ENCODE measurements at regions not wholly inside any gene's neighbourhood (a gene's known extent, or its start where the extent isn't known, plus 50 kb on each side); places are given as distances from the start of the nearest gene placed in this dataset.

- Histone ChIP-seq H3K4me3 (ENCODE audit: control insufficient read depth in 2 of 3, extremely low read depth in 1 of 3, insufficient read depth in 2 of 3, low read depth in 1 of 3, low read length in 3 of 3) (no peak overlapping the region), H4K20me1 (ENCODE audit: control insufficient read depth, extremely low read depth, insufficient read depth, low read length) (no peaks in the 10 kb centered on the region), H3K9me1 (ENCODE audit: control insufficient read depth, extremely low read depth, insufficient read depth, low read length) (no peaks in the 10 kb centered on the region), H3K27me3 (ENCODE audit: control insufficient read depth, extremely low read depth, insufficient read depth, low read length) (no peaks in the 10 kb centered on the region), H3K79me2 (ENCODE audit: control insufficient read depth, insufficient read depth, low read length) (no peaks in the 10 kb centered on the region), H3K36me3 (ENCODE audit: control insufficient read depth in 2 of 2, extremely low read depth in 1 of 2, insufficient read depth in 2 of 2, low read length in 2 of 2) (no peaks in the 10 kb centered on the region), H2AFZ (ENCODE audit: control insufficient read depth, low read length) (no peak overlapping the region), H3K4me2 (ENCODE audit: control insufficient read depth, extremely low read depth, insufficient read depth, low read depth, low read length) (no peak overlapping the region), H3K9me3 (ENCODE audit: control insufficient read depth, low read depth, low read length) (no peaks in the 10 kb centered on the region), H3K4me1 (ENCODE audit: control insufficient read depth, extremely low read depth, insufficient read depth, low read length) (no peaks in the 10 kb centered on the region), H3K27ac (ENCODE audit: control insufficient read depth, insufficient read depth, low read length) (no peak overlapping the region), H3K9ac (ENCODE audit: control insufficient read depth, extremely low read depth, insufficient read depth, low read length) (no peak overlapping the region)
- no peak for TF ChIP-seq EZH2 (IDR thresholded peaks at IDR 0.05; ENCODE audit: low read length)
- TF ChIP-seq, protein P1, sequence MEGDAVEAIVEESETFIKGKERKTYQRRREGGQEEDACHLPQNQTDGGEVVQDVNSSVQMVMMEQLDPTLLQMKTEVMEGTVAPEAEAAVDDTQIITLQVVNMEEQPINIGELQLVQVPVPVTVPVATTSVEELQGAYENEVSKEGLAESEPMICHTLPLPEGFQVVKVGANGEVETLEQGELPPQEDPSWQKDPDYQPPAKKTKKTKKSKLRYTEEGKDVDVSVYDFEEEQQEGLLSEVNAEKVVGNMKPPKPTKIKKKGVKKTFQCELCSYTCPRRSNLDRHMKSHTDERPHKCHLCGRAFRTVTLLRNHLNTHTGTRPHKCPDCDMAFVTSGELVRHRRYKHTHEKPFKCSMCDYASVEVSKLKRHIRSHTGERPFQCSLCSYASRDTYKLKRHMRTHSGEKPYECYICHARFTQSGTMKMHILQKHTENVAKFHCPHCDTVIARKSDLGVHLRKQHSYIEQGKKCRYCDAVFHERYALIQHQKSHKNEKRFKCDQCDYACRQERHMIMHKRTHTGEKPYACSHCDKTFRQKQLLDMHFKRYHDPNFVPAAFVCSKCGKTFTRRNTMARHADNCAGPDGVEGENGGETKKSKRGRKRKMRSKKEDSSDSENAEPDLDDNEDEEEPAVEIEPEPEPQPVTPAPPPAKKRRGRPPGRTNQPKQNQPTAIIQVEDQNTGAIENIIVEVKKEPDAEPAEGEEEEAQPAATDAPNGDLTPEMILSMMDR (optimal IDR thresholded peaks at IDR 0.05 in 1 of 3, IDR thresholded peaks at IDR 0.05 in 1 of 3, conservative IDR thresholded peaks at IDR 0.05 in 1 of 3; ENCODE audit: extremely low read depth in 1 of 3, insufficient read depth in 2 of 3, low read length in 3 of 3): no peak
- DNase-seq (ENCODE audit: low read depth, low spot score): no peak
- dilution Hi-C loops (cut with MboI; ENCODE audit: extremely low pct_ligation_motif_present, low sequenced_read_pairs): no loop called here
- no peak for FAIRE-seq
Observed at GRCh38 chr9:118503236-118503635, 799.0 kb downstream of the TLR4 start.

DNA sequence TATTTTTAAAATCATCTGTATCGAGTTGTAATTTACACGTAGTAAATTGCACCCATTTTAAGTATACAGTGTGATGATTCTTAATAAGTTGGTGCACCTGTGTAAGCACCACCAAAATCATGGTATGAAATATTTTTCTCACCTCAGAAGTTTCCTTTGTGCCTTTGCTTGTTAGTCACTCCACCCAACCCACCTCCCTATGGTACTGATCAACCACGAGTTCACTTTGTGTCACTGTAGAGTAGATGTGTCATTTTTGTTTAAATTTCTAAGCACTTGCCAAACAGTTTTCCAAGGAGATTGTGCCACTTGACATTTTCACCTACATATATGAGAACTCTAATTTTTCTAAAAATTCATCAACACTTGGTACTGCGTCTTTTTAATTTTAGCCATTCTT is 806.5 kb downstream of the TLR4 start:
- Histone ChIP-seq H3K27ac (ENCODE audit: control insufficient read depth, insufficient read depth, low read length) (no peak overlapping the region), H3K4me3 (ENCODE audit: control insufficient read depth in 2 of 3, extremely low read depth in 1 of 3, insufficient read depth in 2 of 3, low read depth in 1 of 3, low read length in 3 of 3) (no peak overlapping the region), H2AFZ (ENCODE audit: control insufficient read depth, low read length) (no peak overlapping the region), H3K79me2 (ENCODE audit: control insufficient read depth, insufficient read depth, low read length) (no peaks in the 10 kb centered on the region), H4K20me1 (ENCODE audit: control insufficient read depth, extremely low read depth, insufficient read depth, low read length) (no peaks in the 10 kb centered on the region), H3K9me1 (ENCODE audit: control insufficient read depth, extremely low read depth, insufficient read depth, low read length) (no peaks in the 10 kb centered on the region), H3K4me2 (ENCODE audit: control insufficient read depth, extremely low read depth, insufficient read depth, low read depth, low read length) (no peak overlapping the region), H3K36me3 (ENCODE audit: control insufficient read depth in 2 of 2, extremely low read depth in 1 of 2, insufficient read depth in 2 of 2, low read length in 2 of 2) (no peaks in the 10 kb centered on the region), H3K27me3 (ENCODE audit: control insufficient read depth, extremely low read depth, insufficient read depth, low read length) (no peaks in the 10 kb centered on the region), H3K9me3 (ENCODE audit: control insufficient read depth, low read depth, low read length) (no peaks in the 10 kb centered on the region), H3K9ac (ENCODE audit: control insufficient read depth, extremely low read depth, insufficient read depth, low read length) (no peak overlapping the region), H3K4me1 (ENCODE audit: control insufficient read depth, extremely low read depth, insufficient read depth, low read length) (no peaks in the 10 kb centered on the region)
- TF ChIP-seq, protein P1 (optimal IDR thresholded peaks at IDR 0.05 in 1 of 3, IDR thresholded peaks at IDR 0.05 in 1 of 3, conservative IDR thresholded peaks at IDR 0.05 in 1 of 3; ENCODE audit: extremely low read depth in 1 of 3, insufficient read depth in 2 of 3, low read length in 3 of 3): no peak
- no peak for TF ChIP-seq EZH2 (IDR thresholded peaks at IDR 0.05; ENCODE audit: low read length)
- FAIRE-seq (no peak), DNase-seq (ENCODE audit: low read depth, low spot score) (no peak)
- dilution Hi-C loops (cut with MboI; ENCODE audit: extremely low pct_ligation_motif_present, low sequenced_read_pairs): no loop called here
